Spleen (tissue), 7 donors: ENCODE measurements at regions not wholly inside any gene's neighbourhood (a gene's known extent, or its start where the extent isn't known, plus 50 kb on each side); places are given as distances from the start of the nearest gene placed in this dataset.

Experiments
- POLR2A ChIP-seq, 3 donors: fragments of 450-650 bp; IDR thresholded peaks; one replicate each; pipeline ENCODE4 v1.5.1; 2017; ENCODE audit warnings: antibody characterized with exemption in 3 of 3, mild to moderate bottlenecking in 1 of 3
- TF ChIP-seq, protein P1 (sequence below), 11 experiments: fragments of 200-600 bp in 7 of 11; fragments of 450-650 bp in 4 of 11; sonication (generic) in 4 of 11; IDR thresholded peaks in 8 of 11; conservative IDR thresholded peaks in 3 of 11; 1 replicate in 7 of 11; 2 replicates in 4 of 11; pipeline versions ENCODE4 v1.4.0 to v1.8.0; 2016 to 2021; ENCODE audit warnings: antibody characterized with exemption in 11 of 11, inconsistent platforms in 4 of 11, mild to moderate bottlenecking in 1 of 11
- donor health status: DM: no; HTN: no; CAD: no; lungs with moderate emphysema.
- donor health status: DM: no; HTN: no; CAD: no.
- donor health status: DM: no; HTN: no; CAD: no.

DNA sequence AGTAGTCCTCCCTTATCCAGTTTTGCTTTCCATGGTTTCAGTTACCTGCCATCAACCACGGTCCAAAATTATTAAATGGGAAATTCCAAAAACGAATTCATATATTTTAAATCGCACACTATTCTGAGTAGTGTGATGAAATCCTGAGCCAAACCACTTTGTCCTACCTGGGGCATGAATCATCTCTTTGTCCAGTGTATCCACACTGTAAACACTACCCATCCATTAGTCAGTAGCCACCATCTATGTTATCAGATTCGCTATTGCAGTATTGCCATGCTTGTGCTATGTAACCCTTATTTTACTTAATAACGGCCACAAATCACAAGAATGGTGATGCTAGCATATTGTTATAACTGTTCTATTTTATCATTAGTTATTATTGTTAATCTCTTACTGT, 704.6 kb downstream of the SMARCA1 start:
- TF ChIP-seq, protein P1, sequence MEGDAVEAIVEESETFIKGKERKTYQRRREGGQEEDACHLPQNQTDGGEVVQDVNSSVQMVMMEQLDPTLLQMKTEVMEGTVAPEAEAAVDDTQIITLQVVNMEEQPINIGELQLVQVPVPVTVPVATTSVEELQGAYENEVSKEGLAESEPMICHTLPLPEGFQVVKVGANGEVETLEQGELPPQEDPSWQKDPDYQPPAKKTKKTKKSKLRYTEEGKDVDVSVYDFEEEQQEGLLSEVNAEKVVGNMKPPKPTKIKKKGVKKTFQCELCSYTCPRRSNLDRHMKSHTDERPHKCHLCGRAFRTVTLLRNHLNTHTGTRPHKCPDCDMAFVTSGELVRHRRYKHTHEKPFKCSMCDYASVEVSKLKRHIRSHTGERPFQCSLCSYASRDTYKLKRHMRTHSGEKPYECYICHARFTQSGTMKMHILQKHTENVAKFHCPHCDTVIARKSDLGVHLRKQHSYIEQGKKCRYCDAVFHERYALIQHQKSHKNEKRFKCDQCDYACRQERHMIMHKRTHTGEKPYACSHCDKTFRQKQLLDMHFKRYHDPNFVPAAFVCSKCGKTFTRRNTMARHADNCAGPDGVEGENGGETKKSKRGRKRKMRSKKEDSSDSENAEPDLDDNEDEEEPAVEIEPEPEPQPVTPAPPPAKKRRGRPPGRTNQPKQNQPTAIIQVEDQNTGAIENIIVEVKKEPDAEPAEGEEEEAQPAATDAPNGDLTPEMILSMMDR (IDR thresholded peaks at IDR 0.05 in 8 of 11, conservative IDR thresholded peaks at IDR 0.05 in 3 of 11): no peak
- TF ChIP-seq POLR2A (IDR thresholded peaks at IDR 0.05): no peak
